NCI-H1694 treated with DMSO at 0.1 percent for 48 hours (cell line): ENCODE measurements at regions not wholly inside any gene's neighbourhood (a gene's known extent, or its start where the extent isn't known, plus 50 kb on each side); places are given as distances from the start of the nearest gene placed in this dataset.
"Not testable (repeated sequence)": the region's sequence is repeated elsewhere in the genome, so short reads cannot be mapped to it uniquely, and the experiment has no call there.

Source experiments
- DNase-seq: peaks from one replicate; lab custom pipeline; 2025; lab: John Stamatoyannopoulos, UW

- DNase-seq: no peak
Measured at GRCh38 chr4:128758314-128758922, 51.1 kb upstream of the JADE1 start.

DNA sequence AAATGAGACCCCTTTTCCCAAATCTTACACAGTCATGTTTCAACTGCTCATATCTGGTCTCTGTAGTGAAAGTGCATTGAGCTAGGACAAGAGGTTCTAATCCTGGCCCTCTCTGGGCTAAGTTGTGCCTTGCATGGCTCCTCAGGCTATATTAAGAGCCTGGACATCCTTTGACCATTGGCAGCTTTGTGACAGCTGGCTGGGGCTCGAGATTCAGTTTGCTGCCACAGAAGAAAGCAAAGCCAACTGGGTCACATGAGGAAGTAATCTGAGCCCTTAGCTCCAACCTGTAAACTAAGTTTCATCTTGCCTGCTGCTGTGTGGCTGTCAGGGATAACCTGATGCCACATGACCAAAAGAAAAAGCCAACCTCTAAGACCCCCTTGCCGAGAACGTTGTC, 51.8 kb upstream of the JADE1 start:
- no peak for DNase-seq

DNA sequence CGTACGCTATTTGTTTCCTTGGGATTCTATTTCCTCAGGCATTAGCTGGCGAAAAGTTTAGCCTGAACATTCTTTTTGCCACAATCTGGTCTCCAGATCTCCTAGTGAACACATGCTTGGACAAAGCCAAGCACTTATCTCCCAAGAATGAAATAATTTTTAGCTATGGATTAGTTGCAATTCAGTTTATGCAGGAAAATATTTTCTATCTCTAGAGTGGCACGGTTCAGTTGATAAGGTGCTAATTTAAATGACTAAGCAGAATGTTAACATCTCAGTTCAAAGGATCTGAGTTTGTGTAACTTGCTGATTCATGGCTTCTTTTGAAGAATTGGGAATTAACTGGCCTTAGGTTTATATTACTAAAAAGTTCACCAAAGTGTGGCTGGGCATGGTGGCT, 58.1 kb upstream of the JADE1 start:
- no peak for DNase-seq

DNA sequence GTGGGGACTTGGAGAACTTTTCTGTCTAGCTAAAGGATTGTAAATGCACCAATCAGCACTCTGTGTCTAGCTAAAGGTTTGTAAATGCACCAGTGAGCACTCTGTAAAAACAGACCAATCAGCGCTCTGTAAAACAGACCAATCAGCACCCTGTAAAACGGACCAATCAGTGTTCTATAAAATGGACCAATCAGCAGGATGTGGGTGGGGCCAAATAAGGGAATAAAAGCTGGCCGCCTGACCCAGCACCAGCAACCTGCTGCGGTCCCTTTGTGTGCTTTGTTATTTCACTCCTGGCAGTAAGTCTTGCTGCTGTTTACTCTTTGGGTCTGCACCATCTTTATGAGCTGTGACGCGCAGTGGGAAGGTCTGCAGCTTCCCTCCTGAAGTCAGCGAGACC, 67.8 kb upstream of the JADE1 start:
- not testable (repeated sequence) for DNase-seq

DNA sequence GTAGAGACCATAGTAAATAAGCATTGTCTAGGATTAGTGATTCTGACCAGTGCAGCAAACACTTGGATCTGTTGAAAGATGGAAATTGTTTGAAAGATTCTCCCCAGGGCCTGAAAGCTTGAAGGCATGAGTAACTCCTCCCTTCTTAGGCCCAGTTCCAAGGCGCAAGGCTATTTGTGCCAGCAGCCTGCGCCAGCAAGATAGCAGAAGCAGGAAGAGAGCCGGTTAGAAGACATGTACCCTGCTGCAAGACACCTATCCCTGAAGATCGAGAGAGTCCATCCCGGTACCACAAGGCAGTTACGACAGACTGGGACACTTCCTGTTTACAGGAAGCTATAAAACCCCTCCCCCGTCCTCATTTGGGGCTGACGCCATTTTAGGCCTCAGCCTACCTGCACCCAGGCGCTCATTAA, 72.4 kb upstream of the JADE1 start:
- no peak for DNase-seq

- DNase-seq: no peak
Measured at GRCh38 chr4:128735714-128736113, 73.8 kb upstream of the JADE1 start.

DNA sequence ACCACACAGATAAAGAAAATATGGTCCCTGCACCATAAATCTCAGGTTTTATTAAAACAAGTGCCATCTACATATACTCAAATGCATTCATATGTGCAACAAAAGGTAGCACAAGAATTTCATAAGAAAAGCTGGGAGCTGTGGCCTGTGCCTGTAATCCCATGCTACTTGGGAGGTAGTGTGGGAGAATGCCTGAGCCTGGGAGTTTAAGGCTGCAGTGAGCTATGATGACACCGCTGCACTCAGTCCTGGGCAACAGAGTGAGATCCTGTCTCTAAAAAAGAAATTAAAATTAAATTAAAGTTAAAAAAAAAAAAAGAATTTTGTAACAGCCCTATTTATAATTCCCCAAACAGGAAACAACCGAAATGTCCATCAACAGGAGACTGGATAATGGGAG, 81.3 kb upstream of the JADE1 start:
- no peak for DNase-seq

DNA sequence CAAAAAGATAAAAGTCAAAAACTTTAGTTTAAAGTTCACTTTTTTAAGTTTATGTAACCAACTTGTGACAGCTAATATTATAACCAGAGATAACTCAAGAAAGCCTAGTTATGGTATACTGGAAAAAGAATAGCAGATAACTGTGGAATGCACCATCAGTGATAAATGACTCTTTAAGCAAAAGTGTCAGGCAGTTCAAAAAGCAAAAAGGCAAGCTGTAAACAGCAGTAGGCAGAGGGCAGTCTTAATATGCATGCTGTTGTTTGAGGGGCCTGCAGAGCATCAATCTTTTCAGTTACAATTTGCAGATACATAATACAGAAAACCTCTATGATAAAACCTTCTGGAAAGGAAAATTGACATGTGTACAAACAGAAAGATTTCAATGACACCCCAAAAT, 81.8 kb upstream of the JADE1 start:
- DNase-seq: no peak

GRCh38 chr4:128725405-128726055, 84.0 kb upstream of the JADE1 start:
- no peak for DNase-seq

GRCh38 chr4:128722911-128723310, 86.6 kb upstream of the JADE1 start:
- no peak for DNase-seq

- DNase-seq: no peak
Measured at GRCh38 chr4:128721896-128722295, 87.6 kb upstream of the JADE1 start.

- DNase-seq: no peak
Measured at GRCh38 chr4:128720270-128720669, 89.2 kb upstream of the JADE1 start.

DNA sequence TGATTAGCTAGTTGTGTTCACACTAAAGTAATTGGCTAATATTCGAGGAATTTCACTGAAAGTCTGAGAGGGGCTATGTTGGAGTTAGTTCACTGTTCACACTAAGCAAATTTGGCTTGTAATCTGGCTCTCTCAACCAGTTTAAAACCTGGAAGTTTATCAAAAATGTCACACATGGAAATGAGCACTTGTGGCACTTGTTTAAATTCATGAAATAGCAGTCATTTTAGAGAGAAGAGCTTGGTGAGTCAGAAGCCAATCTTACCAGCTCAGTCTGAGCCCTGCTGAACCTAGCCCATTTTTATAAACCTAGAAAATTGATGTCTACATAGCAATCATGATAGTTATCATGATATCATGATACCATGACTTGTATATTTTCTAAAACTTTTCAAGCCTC, 90.7 kb upstream of the JADE1 start:
- no peak for DNase-seq

GRCh38 chr4:128716338-128716737, 93.2 kb upstream of the JADE1 start:
- no peak for DNase-seq

DNA sequence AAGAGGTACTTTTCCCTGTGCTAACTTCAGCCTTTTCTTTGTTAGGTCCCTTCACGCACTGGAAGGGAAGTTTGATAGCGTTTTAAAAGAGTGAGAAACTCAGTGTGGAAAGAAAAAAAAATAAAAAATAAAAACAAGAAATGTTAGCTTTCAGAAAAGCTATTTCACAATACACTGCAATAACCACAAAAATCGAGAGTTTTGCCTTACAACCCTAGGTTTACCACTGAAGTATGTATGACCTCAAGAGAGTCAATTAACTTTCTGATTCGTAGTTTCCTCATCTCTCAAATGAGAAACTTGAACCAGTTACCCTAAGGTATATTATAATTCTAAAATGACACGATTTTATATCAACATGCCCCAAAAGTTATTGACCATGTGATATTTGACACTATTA, 93.9 kb upstream of the JADE1 start:
- no peak for DNase-seq

DNA sequence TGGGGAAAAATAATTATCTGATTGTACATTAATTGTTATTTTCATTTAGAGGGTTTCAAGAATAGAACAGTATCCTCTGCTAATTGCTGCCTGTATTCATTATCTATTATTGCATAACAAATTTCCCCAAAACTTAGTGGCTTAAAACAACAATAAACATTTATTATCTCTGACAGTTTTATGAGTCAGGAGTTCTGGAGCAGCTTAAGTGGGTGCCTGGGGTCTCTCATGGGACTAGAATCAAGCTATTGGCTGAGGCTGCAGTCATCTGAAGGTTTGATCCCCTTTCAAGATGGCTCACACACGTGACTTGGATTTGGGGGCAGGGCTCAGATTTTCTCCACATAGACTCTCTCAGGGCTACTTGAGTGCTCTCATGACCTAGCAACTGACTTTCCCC, 98.1 kb upstream of the JADE1 start:
- DNase-seq: no peak

GRCh38 chr4:128709268-128709667, 100.2 kb upstream of the JADE1 start:
- no peak for DNase-seq

DNA sequence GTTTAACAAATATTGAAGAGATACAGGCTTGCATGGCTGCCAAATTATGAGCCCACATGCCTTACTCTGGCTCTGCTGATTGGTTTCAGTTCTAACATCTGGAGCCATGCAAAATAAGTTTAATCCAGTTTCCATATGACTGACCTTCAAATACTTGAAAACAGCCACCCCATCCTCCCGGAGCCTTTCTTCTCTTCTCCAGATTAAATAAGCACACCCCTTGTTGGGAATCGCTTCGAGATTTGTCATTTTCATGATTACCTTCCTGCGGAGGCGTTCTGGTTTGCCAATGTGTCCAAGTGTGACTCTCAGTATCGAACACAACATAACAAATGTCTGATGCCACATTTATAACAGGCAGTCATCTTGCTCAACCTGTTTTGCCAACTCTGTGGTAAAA, 101.6 kb upstream of the JADE1 start:
- no peak for DNase-seq

DNA sequence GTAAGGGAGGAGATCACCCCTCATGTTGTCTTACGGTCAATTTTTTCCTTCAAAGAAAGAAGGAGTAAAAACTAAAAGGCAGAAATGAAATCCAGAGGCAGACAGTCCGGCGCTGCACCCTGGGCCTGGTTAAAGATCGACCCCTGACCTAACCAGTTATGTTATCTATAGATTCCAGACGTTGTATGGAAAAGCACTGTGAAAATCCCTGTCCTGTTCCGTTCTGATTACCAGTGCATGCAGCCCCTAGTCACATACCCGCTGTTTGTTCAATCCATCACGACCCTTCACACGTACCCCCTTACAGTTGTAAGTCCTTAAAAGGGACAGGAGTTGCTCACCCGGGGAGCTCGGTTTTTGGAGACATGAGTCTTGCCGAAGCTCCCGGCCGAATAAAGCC, 105.6 kb upstream of the JADE1 start:
- DNase-seq: no peak

DNA sequence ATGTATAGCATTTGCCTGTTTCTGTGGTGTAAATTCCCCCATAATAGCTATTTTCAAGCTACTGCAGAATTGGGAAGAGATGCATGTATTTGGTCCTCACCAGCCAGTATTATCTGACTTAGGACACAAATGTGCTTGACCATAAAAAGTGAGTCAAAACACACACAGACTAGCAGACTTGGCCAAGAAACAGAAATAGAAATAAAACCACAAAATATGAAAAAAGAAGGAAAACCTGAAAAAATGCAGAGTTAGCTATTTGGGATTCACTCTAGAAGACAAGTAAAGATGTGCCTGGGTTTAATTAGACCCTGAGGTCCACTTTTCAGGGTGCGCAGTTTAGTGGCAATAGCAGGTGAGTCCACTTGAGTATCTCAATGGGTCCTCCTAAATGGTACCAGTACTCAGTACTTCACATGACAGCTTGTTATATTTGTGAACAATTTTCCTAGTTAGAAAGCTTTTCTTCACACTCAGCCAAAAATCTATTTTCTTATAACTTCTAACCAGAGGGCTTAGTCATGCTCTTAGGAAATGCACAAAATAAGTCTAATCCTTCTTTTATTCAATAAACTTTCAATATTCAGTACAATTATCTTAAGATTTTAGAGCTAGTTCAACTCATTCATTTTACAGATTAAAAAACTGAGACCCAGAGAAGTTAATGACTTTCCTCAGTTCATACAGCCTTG, 108.7 kb upstream of the JADE1 start:
- DNase-seq: no peak

- no peak for DNase-seq
Measured at GRCh38 chr4:128698386-128698785, 111.1 kb upstream of the JADE1 start.

DNA sequence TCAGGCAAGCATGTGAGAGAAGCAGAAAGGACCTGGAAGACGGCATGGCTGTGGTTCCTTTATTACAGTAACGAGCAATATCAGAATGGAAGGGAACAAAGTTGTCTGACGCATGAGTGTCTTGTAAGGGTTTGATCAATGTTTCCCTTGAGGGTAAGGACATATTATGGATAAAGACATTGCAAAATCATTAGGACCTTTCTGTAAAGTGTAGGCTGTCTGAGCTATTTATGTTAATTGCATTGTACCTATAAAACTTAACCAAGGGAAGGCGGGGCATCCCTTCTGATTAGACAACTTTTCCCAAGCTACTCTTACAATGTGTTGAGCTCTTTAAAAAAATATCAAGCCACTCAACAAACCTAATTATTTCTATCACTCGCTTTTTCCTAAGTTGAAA, 112.2 kb upstream of the JADE1 start:
- no peak for DNase-seq

DNA sequence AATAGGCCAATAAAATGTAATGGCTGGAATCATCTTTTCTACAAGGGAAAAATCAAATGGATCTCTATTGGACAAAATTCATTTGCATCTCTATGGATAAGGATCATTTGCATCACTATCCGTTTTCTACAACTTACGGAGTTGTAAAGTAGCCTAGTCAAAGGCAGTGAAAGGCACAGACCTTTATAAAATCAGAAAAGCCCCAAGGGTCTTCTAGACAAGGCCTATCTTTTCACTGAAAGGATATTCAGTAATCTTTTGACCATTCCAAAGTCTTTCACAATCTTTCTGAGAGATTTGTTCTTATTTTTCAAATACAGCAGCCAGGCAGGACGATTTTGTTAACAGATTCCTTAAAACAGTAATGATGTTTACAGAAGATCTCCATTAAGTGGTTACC, 119.5 kb upstream of the JADE1 start:
- no peak for DNase-seq
